H1 (cell line): ENCODE measurements at regions not wholly inside any gene's neighbourhood (a gene's known extent, or its start where the extent isn't known, plus 50 kb on each side); places are given as distances from the start of the nearest gene placed in this dataset.

ENCODE experiments used
- CEBPB ChIP-seq: IDR thresholded peaks from 2 replicates; pipeline ENCODE4 v1.6.1; 2012; ENCODE audit warnings: low read depth, low read length
- E2F6 ChIP-seq: IDR thresholded peaks from 2 replicates; pipeline ENCODE4 v1.6.1; 2012; ENCODE audit warnings: inconsistent platforms
- RBBP5 ChIP-seq: IDR thresholded peaks from 2 replicates; pipeline ENCODE4 v1.7.1; 2012; ENCODE audit warnings: low read depth, mild to moderate bottlenecking, inconsistent platforms, low read length, moderate library complexity, borderline replicate concordance
- SIRT6 ChIP-seq: IDR thresholded peaks from one replicate; pipeline ENCODE4 v1.7.1; 2012; ENCODE audit warnings: low read length, inconsistent platforms
- SP1 ChIP-seq: IDR thresholded peaks from 2 replicates; pipeline ENCODE4 v1.6.1; 2011; ENCODE audit warnings: low read depth, low read length
- SP4 ChIP-seq: IDR thresholded peaks from 2 replicates; pipeline ENCODE4 v1.6.1; 2012; ENCODE audit warnings: low read length, inconsistent platforms
- TCF12 ChIP-seq: IDR thresholded peaks from 2 replicates; pipeline ENCODE4 v1.6.1; 2011; ENCODE audit warnings: low read depth, mild to moderate bottlenecking, low read length

- no peak for TF ChIP-seq SP1
- TF ChIP-seq TCF12 = no peak
- TF ChIP-seq SP4 = no peak
- TF ChIP-seq SIRT6 = no peak
- TF ChIP-seq E2F6 = no peak
- TF ChIP-seq CEBPB = no peak
- no peak for TF ChIP-seq RBBP5
These were observed 239.6 kb upstream of the PLEKHG7 start (continued) for GRCh38 chr12:92463171-92463570.
